Stimulated activated CD4-positive, alpha-beta T cell treated with anti-CD3 and anti-CD28 coated beads, Interleukin-1b, Interleukin-23, amount 100 ng/mL, for 4 hours (primary cell): ENCODE measurements at regions not wholly inside any gene's neighbourhood (a gene's known extent, or its start where the extent isn't known, plus 50 kb on each side); places are given as distances from the start of the nearest gene placed in this dataset.

Experiments used
- DNase-seq, 2 donors: peaks; one replicate each; pipeline ENCODE4 v3.0.0-alpha.2; 2020; ENCODE audit warnings: low read depth in 2 of 2

DNA sequence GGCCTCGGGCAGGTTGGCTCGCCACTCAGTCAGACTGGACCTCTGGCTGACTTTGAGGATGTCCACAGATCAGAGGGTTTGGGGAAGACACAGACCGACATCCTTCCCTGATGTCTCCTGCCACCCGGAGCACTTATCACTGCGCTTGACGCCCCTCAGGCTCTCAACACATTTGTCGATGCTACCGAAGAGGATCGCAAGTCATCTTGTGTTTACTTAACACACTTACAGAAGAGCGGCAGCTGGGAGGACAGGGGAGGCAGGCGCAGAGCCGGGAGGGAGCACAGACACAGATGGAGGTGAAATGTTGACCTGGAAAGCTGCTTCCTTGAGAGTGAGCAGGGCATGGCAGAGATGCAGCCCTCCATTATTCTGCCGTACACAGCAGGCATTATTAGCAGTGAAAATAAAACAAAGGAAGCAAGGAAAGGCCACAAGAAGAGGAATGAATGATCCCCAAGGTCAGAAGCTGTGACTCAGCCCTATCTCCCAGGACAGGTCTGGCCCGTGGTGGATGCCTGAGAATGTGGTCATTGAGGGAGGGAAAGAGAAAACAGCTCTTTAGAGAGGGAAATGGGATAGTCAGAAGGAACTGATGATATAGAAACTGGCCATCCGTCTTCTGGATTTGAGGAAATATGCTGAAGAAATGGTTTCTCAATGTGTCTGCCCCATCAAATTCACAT is 549.5 kb upstream of the ARGLU1 start:
- no peak for DNase-seq

DNA sequence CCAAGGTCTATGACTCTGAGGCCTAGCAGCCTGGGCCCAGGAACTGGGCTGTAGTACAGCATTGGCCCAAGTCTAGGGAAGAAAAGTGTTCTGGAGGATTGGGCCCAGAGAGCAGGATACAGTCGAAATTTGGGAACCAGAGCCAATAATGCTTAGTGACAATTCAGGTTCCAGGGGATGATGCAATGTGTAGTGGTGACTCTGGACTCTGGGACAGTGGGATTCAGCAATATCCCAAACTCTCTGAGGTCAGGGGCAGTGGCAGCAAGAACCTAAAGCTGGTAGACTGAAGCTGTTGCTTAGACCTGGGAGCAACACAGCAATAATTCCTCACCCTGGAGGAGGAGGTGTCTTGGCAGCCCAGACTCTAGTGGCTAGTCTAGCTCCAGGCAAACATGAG is 545.5 kb upstream of the ARGLU1 start:
- DNase-seq = no peak

DNA sequence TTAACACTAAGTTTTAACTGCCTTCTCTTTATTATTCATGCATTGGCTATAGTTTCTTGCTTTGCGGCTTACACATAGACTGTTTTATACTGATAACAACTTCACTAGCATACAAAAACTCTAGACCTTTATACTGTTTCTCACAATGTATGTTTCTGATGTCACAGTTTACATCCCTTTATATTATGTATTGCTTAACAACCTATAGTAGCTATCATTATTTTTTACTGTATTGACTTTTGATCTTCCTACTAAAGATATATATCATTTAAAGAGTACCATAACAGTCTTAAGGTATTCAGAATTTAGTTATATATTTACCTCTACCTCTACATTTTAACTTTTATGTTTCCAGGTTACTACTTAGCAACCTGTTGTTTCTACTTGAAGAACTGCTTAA is 543.3 kb upstream of the ARGLU1 start:
- DNase-seq = no peak

DNA sequence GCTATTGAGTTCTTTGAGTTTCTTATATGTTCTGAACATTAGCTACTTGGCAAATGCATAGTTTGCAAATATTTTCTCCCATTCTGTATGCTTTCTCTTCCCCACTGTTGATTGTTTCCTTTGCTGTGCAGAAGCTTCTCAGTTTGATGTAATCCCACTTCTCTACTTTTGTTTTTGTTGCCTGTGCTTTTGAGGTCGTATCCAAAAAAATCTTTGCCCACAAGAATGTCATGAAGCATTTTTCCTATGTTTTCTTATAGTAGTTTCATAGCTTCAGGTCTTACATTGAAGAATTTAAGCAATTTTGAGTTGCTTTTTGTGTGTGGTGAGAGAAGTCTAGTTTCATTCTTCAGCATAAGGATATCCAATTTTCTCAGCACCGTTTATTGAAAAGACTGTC is 536.7 kb upstream of the ARGLU1 start:
- DNase-seq = no peak

DNA sequence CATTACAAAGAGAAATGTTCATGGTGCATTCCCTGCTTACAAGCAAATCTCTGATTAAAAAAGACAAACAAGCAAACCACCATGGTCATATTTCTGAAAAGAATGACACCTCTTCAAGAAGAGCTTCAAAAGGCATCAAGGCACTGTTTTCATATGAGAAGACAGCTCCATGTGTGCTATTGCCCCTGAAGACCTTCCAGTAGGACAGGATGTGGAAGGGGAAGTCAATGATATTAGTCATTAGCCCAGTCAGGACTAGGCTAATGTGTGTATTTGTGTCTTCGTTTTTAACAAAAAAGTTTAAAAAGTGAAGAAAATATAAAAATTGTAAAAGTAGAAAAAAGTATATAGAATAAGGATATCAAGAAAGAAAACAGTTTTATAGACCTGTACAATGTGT is 534.7 kb upstream of the ARGLU1 start:
- DNase-seq = no peak

DNA sequence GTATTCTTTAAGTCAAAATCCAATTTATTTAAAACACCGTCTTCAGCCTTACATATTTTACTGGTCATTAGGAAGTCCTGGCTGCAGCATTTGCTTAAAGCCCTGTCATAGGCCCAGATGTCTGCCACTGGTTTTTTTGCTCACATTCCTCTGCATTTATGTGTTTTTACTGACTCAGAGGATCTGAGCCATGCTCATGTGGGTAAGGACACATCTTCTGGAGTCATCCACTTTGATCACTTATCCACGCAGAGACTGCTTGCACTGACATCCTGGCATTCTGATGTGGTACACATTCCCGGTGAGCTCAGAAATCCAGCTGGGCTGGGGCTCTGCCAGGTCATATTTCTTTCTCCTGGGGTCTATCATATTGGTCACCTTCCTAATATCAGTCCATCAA is 531.7 kb upstream of the ARGLU1 start:
- DNase-seq = no peak

DNA sequence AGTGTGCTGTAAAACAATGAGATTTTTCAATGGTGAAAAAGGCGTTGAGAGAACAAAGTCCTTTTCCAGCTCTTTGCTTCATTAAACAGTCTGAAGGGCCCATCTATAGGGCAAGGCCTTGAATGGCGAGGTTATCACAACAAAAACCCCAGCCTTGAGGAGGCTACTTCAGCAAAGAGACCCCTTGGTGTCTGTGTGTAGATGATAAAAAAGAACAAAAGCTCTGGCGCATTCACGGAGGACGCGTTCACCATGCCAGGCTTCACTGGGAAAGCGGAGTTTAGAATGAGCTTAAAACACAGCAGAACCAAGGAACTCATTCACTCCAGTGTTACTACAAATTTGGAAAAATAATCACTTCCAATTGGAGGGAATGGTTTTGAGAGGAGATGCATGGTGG is 530.0 kb upstream of the ARGLU1 start:
- DNase-seq = no peak

DNA sequence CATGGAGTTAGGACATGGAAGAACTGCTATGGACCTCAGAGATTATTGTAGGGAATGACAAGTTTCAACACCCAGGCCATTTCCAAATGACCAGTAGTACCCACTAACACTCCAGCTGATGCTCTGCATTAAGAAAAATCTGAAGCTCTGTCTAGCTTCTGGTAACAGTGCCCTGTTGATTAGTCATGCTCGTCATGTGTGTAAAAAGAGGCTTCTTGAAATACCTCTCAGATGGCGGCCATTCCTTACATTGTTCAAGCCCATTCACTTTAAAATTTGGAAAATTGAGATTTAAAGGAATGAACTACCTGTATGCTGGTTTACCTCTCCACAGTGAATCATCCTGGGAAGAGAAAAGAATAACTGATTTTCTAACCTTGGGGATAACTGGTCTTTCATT is 527.9 kb upstream of the ARGLU1 start:
- DNase-seq = no peak

DNA sequence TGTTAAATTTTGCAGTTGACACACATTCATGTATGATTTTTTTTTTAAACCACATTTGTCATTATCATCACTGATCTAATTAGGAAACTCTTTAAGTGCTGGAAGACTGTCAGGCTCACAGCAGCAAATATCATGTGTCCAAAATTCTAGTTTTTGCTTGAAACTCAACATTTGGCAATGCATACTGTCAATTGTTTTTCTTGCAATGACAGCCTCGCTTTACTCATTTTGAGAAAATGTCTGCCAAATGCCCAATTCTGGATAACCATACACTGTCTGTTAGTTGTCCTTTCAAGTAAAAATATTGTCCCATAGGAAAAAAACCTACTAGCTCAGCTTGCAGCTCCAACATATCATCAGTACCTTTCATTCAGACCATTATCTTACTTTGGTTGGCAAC is 523.9 kb upstream of the ARGLU1 start:
- DNase-seq = no peak

DNA sequence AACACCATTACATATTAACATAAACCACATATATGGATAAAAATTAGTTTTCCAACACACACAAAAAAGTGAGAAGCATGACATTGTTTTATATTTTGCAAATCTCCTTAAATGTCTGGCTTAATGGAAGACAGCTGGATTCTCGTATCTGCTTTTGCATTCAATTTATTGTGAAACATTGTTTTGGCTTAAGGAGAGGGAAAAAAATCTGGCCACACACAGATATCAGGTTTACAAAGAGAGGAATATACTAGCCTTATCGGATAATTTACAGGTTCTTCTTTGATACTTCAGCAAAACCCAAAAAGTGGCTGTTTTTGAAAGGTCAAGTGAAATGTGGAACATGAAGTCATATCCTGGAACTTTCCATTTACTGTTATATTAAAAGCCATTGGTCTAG is 523.5 kb upstream of the ARGLU1 start:
- DNase-seq = no peak

DNA sequence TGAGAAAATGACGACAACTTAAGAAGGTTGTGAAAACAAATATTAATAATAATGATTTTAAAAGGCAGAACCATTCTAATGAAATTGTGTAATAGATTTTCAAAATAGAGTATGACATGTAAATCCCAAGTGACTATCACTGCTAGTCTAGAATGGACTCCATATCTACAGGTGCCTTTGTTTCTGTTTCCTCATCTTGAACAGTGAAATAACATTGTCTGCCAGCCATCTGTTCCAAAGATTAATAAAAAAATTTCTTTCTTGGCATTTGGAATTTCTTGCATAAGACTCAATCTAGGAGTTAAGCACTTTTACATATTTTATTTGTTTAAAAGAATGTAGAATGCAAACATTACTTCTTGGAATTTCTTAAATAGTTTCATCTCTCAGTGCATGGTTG is 520.1 kb upstream of the ARGLU1 start:
- DNase-seq = no peak

DNA sequence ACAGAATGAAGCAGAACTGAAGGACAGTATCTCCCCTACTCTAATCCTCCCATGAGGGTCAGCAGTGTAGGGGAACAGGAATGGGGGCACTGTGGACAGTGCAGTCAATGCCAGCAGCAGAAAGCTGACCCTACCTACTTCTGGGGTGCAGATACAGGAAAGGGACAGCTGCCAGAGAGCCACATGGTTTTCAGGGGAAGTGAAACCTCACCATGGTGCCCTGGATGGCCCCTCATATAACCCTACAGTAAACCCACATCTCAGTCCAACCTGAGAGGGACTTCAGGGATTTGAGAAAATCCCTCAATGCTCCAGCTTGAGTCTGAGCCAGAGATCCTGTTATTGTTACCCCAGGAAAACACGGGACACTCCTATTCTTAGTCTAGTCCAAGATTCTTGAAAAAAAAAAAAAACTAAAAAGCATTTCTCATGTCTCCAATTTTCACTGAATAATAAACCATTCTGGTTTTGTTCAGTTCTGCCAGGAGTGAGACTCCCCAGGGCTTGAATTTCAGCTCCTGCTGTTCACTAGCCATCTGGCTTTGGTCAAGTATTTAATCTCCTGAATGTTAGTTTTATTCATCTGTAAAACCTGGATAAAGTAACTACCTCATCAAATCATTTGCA is 511.6 kb upstream of the ARGLU1 start:
- no peak for DNase-seq

DNA sequence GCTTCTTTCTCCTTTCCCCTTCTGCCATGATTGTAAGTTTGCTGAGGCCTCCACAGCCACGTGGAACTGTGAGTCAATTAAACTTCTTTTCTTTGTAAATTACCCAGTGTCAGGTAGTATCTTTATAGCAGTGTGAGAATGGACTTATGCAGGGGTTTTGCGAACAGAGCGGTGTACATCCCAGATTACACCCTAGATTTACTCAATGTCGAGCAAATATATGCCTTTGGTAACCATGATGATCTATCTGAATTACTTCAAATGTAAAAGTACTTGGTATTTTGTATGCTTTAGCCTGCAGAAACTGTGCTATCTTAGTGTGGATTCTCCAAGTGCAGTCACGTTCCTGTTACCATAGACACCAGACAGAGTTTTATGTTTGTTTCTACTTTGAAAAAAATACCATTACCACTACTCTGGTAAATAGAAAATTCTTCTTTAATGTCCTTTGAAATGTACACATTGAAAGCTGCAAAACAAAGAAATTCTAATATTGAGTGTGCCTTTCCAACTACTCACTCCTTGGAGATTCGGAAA is 510.4 kb upstream of the ARGLU1 start:
- no peak for DNase-seq

DNA sequence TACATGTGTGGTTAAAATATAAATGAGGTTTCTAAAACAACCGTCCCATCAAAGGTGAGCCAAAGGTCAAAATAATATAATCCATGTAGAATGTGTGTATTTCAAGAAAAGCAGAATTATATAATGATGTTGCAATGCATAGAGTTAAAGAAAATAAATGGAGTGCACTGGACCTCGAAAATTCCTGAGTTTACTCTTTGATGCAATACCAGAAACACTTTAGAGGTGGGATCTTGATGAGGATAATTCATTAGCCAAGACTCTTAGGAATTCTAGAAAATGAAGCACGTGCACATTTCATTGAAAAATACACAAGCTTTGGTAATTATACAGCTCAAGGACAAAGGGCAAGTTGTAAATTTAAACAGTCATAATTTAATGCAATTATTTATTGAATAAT is 508.9 kb upstream of the ARGLU1 start:
- DNase-seq = no peak

DNA sequence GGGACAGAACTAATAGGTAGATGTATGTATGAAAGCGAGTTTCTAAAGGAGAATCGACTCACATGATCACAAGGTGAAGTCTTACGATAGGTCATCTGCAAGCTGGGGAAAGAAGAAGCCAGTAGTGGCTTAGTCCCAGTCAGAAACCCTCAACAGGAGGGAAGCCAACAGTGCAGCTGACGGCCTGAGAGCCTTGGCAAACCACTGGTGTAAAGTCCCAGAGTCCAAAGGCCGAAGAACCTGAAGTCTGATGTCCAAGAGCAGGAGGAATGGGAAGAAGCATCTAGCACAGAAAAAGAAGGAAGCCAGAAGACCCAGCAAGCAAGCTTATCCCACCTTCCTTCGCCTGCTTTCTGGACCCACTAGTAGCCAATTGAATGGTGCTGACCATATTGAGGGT is 507.6 kb upstream of the ARGLU1 start:
- no peak for DNase-seq

DNA sequence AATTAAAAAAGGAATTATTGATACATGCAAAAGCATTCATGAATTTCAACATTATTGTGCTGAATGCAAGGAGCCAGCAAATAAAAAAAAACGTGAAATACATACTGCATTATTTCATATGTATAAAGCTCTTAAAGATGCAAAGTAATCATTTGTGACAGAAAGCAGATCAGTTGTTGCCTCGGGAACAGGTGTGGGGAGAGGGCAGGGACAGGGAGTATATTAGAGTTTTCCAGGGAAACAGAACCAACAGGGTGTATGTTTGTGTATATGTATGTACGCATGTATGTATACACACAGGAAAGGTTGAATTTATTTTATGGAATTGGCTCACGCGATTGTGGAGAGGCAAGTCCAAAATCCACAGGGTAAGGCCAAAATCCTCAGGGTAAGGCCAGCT is 502.9 kb upstream of the ARGLU1 start:
- no peak for DNase-seq

DNA sequence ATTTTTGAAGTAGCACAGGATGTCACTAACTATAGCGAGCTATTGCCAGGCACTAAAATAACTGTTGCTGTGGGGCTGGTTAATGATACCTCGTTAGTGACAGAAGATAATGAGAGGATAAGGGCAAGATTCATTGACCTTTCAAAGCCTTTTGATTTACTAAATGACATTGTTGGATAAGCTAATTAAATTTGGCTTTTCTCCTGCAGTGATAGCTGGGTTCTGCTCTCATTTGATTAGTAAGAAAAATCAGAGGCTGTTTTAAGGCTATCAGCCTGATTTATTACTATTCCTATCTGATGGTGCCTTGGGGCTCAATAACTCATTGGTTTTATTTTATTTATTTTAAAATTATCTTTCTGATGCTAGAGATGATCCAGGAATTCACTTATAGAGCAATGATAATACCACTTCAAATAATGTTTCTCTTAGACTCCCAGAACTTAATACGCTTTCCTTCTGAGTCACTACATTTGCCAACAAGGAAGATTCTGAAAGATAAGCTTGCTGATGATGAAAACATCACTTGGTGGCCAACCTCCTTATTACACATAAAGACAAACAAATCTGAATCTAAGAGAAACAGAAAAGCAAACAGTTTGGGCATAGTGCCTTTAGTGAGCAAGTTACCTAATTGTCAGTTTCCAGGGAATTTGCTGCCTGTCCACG is 501.3 kb upstream of the ARGLU1 start:
- DNase-seq = no peak

DNA sequence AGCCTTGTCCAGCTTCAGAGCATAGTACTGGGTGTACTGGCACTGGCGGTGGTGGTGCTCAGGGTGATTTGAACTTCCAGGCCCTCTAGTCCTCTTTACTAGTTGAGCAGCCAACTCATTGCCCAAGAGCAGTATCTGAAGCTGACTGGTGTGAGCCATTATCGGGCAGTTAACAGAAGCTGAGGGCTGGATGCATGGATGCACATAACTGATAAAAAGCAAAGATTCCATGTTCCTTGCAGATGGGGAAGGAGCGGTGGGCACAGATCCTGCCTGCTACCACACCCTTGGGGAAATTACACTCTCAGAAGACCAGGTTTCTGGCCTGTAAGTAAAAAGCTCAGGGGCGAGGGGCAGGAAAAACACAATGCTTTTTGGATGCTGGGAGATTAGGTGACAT is 499.4 kb upstream of the ARGLU1 start:
- no peak for DNase-seq

DNA sequence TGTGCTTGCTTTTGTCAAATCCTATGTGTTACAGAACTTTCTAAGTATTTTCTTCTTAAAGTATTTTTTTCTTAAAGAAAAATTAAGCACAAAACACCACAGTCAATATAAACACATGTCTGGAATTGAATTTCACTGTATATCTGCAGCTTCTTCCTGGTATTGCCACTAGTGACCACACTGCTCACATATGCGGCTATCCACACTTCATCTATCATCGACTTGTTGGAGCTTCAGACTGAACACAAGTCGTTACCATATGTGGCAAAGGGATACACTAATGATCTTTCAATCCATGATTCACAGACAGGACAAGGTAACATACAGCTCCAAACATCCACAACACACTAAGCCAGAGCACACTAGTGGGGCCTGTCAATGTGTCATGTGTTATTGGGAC is 498.4 kb upstream of the ARGLU1 start:
- DNase-seq = no peak

DNA sequence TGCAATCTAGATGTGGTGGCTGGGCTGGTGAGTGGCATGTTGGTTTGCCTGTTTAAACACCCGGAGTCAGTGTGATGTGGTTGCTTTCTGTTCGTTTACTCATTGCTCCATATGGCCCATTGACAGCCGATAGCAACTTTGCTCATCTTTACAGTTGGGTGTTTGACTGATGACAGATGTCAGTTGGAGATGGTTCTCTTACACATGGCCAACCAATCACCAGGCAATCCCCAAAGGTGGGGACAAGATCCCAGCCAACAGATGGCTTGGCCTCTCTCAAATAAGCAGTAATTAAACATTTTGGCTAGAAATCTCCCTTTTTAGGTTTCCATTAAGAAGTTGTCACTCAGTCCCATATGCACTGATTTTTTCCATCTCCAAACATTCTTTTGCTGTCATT is 497.1 kb upstream of the ARGLU1 start:
- no peak for DNase-seq

DNA sequence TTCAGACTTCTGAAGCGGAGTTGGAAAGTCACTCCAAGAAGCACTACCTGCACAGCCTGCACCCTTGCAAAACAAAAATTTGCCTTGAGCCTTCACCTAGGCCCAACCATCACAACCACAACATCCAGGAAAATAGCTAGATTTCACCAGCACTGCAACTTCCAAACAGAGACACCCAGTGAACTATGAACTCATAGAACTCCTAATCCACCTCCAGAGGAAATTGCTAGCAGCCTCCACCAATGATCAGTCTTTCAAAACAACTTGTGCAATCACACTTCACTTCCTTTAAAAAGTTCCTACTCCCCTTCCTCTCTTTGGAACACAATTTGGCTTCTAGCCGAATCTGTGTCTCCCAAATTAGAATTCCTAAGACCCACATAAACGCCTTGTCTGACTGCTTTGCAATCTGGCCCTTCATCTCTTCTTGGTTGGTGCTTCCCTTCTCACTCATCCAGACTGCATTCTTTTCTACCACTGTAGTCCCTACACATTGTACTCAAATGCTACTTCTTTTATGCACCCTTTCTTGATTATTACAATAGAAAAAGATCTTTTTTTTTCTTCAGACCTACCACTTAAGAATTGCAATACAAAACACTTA is 489.2 kb upstream of the ARGLU1 start:
- no peak for DNase-seq

DNA sequence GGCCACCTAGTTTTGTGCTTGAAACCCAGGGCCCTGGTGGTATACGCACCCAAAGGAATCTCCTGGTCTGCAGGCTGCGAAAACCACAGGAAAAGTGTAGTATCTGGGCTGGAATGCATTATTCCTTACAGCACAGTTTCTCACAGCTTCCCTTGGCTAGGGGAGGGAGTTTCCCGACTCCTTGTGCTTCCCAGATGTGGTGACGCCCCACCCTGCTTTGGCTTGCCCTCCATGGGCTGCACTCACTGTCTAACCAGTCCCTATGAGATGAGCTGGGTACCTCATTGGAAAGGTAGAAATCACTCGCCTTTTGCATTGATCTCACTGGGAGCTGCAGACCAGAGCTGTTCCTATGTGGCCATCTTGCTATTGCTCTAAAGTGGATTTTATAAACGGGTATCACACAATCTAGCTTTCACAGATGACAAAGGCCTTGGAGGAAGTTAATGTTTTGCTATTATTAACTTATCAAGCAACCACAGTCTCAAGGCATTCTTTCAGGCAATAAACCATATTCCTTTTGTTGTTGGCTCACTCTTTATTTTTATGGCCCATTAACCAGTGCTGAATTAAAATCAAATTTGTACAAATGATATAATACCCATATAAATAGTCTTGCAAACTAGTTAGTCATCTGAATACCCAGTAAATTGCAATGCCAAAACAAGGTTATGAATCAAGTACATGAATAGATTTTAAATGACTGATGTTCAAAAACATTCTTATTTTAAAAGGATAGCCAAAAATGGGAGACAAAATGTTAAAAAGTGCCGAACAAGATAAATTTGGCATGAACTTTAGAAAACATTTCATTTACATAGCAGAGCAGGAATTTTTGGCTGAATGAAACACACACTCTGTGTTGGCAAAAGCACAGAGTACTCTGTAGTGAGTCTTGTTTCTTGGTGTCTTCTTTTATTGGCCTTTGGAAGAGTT is 475.4 kb upstream of the ARGLU1 start:
- DNase-seq = no peak
